NCI-H1105 (cell line): ENCODE measurements at regions not wholly inside any gene's neighbourhood (a gene's known extent, or its start where the extent isn't known, plus 50 kb on each side); places are given as distances from the start of the nearest gene placed in this dataset.
A peak's percentile ranks its signal among the peaks of the same experiment; 100 is the strongest.
"Not testable (repeated sequence)": the region's sequence is repeated elsewhere in the genome, so short reads cannot be mapped to it uniquely, and the experiment has no call there.

Source experiments
- DNase-seq: peaks from one replicate; lab custom pipeline; 2025; lab: John Stamatoyannopoulos, UW

GRCh38 chr10:109809954-109810353, 113.4 kb downstream of the XPNPEP1 start:
- not testable (repeated sequence) for DNase-seq

DNA sequence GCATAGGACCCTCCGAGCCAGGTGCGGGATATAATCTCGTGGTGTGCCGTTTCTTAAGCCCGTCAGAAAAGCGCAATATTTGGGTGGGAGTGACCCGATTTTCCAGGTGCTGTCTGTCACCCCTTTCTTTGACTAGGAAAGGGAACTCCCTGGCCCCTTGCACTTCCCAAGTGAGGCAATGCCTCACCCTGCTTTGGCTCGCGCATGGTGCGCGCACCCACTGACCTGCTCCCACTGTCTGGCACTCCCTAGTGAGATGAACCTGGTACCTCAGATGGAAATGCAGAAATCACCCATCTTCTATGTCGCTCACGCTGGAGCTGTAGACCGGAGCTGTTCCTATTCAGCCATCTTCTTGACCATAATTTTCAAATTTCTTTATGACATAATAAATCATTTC, 122.1 kb downstream of the XPNPEP1 start:
- DNase-seq: not testable (repeated sequence)

DNA sequence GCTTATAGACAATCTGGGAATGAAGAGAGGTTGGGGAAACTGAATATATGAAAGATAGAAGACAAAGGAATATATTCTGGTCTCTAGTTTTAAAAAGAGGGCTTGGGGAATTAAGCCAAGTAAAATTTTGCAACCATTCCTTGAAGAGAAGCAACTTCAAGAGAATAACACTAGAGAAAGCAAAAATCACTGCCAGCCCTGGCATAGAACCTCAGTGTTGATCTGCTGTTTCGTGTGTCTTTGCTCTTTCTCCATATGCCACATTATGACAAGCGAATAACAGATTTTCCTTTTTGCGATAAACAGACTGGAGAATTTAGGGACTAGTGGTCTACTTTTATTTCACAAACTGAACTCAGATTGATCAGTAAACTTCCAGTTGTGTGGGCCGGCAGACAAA, 132.7 kb downstream of the XPNPEP1 start:
- DNase-seq: no peak

- no peak for DNase-seq
These were observed 139.1 kb downstream of the XPNPEP1 start for GRCh38 chr10:109784236-109784635.

DNA sequence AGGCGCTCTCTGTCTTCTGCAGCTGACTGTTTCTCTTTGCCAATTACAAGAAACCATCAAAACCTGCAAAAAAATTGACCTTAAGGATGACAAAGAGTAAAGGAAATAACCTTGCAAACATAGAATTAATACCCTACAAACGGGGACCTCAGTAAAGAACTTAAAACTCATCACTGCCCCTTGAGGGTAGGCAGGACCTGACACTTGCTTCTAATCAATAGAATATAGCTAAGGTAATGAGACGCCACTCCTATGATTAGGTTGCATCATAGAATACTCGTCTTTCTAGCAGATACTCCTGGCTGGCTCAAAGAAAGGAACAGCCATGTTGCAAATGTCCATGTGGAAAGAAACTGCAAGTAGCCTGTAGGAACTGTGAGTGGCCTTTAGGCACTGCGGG, 140.0 kb downstream of the XPNPEP1 start:
- no peak for DNase-seq

GRCh38 chr10:109780997-109781396, 142.3 kb downstream of the XPNPEP1 start:
- DNase-seq: no peak

DNA sequence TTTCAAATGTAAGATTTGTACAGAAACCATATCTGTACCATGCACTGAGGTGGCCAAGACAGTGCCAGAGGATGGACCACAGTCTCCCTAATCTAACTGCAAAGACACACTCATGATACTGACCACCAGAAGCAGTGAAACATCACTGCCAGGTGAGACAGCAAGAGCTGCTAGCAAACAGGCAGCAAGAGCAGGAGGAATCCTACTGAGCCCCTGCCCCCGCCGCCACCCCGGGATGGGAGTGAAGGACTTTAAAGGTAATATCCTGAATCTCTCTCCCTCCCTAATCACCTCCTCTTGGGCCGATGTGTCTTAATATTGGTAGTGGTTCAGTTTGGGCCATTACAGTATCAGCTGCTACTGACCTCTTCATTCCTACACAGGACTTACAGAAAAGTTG, 144.3 kb downstream of the XPNPEP1 start:
- no peak for DNase-seq

DNA sequence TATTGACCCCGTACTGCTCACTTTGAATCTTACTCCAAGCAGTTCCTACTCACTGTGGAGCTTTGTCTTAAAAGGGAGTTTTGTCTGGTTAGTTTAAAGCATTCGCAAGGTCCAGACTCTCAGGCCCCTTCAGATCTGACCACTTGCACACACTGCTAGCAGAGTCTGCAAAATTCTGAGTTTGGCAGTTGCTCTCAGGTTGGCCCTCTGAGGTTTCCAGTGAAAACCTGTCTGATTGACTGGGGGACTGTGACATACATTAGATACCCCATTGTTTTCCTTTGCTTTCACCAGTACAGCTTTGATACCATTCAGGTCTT, 149.2 kb downstream of the XPNPEP1 start:
- DNase-seq: no peak

- peak; percentile 0 for DNase-seq
These were observed 149.8 kb downstream of the XPNPEP1 start for GRCh38 chr10:109773288-109774120.

- no peak for DNase-seq
These were observed 152.6 kb downstream of the XPNPEP1 start for GRCh38 chr10:109770663-109771062.

GRCh38 chr10:109769966-109770365, 153.3 kb downstream of the XPNPEP1 start:
- DNase-seq: no peak

DNA sequence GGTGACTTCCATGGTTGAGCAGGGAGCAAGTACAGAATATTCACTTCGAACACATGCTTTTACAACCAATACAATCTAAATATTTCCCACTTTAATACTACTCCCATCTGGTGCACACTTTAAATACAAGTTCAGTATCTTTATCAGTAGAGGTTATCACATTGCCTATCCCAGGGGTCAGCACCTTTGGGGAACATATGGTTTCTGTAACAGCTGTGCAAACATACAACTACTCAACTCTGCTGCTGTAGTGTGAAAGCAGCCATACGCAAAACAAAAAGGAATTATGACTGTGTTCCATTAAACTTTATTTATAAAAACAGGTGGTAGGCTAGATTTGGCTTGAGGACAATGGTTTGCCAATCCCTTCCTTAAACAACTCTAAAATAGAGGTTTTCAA, 157.5 kb downstream of the XPNPEP1 start:
- DNase-seq: no peak

DNA sequence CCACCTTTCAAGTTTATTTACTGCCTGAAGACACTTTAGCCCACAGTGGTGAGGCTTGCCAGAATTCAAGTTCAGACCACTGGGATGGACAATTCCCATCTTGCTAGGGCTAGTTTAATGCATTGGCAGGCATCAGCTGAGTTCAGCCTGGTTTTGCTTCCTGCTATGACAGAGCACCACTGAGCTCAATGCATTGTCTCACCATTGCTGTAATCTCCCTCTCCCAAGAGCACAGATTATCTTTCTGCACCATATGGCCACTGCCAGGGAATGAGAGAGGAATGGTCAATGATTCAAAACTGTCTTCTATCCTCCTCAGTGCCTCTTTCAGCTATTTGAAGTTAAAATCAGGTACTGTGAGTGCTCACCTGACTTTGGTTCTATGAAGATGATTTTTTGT, 160.8 kb downstream of the XPNPEP1 start:
- no peak for DNase-seq

GRCh38 chr10:109757670-109758069, 165.6 kb downstream of the XPNPEP1 start:
- not testable (repeated sequence) for DNase-seq

DNA sequence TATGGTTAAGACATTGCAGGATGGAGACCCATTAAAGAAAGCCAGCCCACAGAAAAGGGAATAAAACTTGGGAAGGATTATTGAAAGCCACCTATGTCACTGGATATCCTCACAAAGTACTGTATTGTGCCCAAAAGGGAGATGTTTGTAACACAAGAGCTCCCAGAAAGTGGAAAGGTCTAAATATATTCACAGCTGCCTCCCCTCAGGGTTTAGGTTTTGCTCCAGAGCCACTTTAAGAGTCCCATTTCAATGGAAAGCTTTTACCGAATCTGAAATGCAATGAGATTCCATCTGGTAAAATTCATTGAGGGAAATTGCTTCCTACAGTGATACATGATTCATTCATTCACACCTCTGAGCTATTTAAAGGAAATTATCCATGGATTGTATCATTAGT, 176.4 kb downstream of the XPNPEP1 start:
- DNase-seq: no peak

DNA sequence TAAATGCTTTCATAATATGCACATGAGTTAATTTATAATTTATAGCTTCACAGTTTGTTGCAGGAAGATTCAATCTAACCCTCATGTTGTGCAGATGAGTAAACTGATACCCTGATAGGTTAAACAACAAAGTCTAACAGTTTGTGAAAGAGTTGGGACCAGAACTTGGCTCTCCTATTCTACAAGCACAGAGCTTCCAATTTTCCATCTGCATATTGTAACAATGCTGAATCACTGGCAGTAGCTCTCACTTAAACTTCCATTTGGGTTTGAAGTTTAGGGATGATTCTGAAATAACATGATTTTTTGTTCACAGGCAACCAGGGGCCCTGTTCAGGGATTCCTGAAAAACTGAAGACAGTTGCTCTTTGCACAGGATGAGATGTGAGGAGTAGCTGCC, 179.3 kb downstream of the XPNPEP1 start:
- no peak for DNase-seq

- DNase-seq: no peak
These were observed 179.7 kb downstream of the XPNPEP1 start for GRCh38 chr10:109743574-109743973.

- no peak for DNase-seq
These were observed 180.2 kb downstream of the XPNPEP1 start for GRCh38 chr10:109743146-109743545.

GRCh38 chr10:109741712-109742111, 181.6 kb downstream of the XPNPEP1 start:
- DNase-seq: no peak

- DNase-seq: no peak
These were observed 182.9 kb downstream of the XPNPEP1 start for GRCh38 chr10:109740436-109740835.

- DNase-seq: no peak
These were observed 185.7 kb downstream of the XPNPEP1 start for GRCh38 chr10:109737626-109738025.

DNA sequence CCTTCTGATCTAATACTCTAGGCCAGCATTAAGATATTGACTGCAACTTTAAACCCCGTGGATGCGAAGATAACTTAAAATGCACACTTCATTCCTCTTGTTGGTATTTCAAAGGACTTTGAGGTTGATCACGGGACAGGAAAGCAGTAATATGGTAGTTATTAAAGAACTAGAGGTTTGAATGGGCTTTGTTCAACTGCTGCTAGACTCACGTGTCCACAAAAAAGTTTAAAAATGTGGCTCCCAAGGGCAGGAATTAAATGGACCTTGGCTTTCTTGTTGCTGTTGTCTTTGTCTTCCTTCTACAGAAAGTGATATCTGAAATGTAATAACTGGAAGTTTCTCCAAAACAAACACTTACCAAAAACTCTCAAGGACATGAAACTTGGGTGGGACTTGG, 186.3 kb downstream of the XPNPEP1 start:
- no peak for DNase-seq

GRCh38 chr10:109735776-109736175, 187.5 kb downstream of the XPNPEP1 start:
- no peak for DNase-seq

DNA sequence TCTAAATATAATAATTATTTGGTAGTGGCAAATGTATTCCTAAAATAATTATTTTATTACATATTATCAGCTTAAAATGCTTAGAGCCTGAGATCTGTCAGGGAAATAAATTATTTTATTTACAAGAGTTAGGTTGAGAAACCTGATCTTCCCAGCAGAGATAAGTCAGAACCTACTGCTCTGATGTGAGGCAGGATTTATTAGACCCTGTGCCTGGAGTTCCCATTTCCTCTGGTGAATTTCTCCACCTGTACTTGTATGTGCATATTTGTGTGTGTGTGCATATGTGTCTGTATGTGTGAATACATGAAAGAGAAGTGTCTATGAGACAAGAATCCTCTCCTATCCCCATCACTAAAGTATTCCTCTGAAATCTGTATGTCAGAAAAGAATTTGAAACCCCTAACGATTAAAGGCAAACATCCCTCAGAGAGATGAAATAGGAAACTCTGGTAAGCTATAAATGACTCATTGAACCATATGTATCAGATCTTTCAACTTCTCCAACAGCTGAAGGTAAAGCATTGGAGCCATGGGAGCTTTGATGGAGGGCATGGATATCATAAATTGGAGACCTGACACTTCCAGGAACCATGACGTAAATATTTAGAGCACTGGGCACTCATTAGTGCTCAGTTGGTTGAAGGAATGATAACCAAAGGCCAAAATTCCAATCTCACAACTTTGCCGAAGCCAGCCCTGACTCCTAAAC, 190.9 kb downstream of the XPNPEP1 start:
- no peak for DNase-seq
